ENCODE measurements at regions not wholly inside any gene's neighbourhood (a gene's known extent, or its start where the extent isn't known, plus 50 kb on each side); places are given as distances from the start of the nearest gene placed in this dataset.
"Not testable (repeated sequence)": the region's sequence is repeated elsewhere in the genome, so short reads cannot be mapped to it uniquely, and the experiment has no call there.

DNA sequence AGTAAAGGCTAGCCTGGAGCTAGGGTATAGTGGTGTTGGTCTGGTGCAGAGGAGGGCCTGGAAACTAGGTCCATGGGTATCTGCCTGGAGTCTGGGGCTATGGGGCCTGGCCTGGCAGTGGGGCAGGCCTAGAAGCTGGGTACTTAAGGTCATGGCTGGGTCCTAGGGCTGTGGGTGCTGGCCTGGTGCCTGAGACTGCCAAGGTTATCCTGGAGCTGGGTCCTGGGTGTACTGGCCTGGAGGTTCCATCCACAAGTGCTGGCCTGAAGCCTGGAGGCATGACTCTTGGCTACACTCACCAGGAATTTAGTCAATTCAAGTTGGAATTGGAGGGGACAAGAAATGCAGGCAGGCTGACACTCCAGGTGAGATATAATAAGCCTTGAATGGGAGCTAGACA is 108.4 kb upstream of the ZCCHC13 start:
- Mint-ChIP-seq H3K4me1 (no peaks in the 10 kb centered on the region), H3K9me3 (no peaks in the 10 kb centered on the region), H3K36me3 (ENCODE audit: low read depth) (peaks cover 29% of the 10 kb centered on the region), H3K4me3 (no peak overlapping the region), H3K27ac (peak overlapping the region; percentile 27), H3K27me3 (ENCODE audit: insufficient read depth) (no peaks in the 10 kb centered on the region)
- Histone ChIP-seq H3K9ac (ENCODE audit: extremely low read depth, low read length, poor library complexity, severe bottlenecking) (no peak overlapping the region), H3K9me3 (ENCODE audit: control insufficient read depth, low read length) (no peaks in the 10 kb centered on the region), H3K4me1 (ENCODE audit: control insufficient read depth, insufficient read depth, low read length) (no peaks in the 10 kb centered on the region), H3K27ac (ENCODE audit: low read depth, low read length) (no peak overlapping the region), H3K4me3 (ENCODE audit: low read length) (no peak overlapping the region), H3K27me3 (ENCODE audit: control insufficient read depth, insufficient read depth, low read length, poor library complexity, severe bottlenecking) (no peaks in the 10 kb centered on the region), H3K36me3 (ENCODE audit: control insufficient read depth, insufficient read depth, low read length) (no peaks in the 10 kb centered on the region)
- TF ChIP-seq CTCF (conservative IDR thresholded peaks at IDR 0.05) = no peak
- no peak for DNase-seq

DNA sequence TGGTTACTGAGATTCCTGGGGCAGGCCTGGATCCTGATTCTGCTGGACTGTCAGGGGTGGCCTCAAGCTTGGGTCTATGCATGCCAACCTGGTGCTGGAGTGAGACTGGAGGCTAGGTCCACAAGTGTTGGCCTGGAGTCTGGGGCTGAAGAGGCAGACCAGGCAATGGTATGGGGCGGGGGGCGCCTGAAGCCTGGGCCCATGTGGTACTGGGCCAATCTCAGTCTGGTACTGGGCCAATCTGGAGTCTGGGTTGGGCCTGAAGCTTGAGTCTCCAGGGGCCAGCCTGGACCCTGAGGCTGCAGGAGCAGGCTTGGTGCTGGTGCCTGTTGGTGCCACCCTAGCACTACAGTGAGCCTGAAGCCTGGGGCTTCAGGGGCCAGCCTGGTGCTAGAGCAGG is 108.9 kb upstream of the ZCCHC13 start:
- H3K9me3 ChIP-seq (ENCODE audit: control insufficient read depth, low read length) = no peaks in the 10 kb centered on the region
- H3K4me1 ChIP-seq (ENCODE audit: control insufficient read depth, insufficient read depth, low read length) = no peaks in the 10 kb centered on the region
- TF ChIP-seq CTCF (conservative IDR thresholded peaks at IDR 0.05) = no peak
- H3K4me3 Mint-ChIP-seq = no peak overlapping the region
- 100% methylated on average over 2 of the region's 2 CpGs; no CpG with 5 or more reads in 1 of the 2 experiments for WGBS, 2 experiments (ENCODE audit: insufficient coverage in 1 of 2, insufficient read length in 1 of 2)
- no peak overlapping the region for H3K27ac Mint-ChIP-seq
- no peak overlapping the region for H3K27ac ChIP-seq (ENCODE audit: low read depth, low read length)
- no peaks in the 10 kb centered on the region for H3K27me3 ChIP-seq (ENCODE audit: control insufficient read depth, insufficient read depth, low read length, poor library complexity, severe bottlenecking)
- no peak overlapping the region for H3K9ac ChIP-seq (ENCODE audit: extremely low read depth, low read length, poor library complexity, severe bottlenecking)
- DNase-seq = no peak
- H3K36me3 ChIP-seq (ENCODE audit: control insufficient read depth, insufficient read depth, low read length) = no peaks in the 10 kb centered on the region
- H3K4me3 ChIP-seq (ENCODE audit: low read length) = no peak overlapping the region
- H3K9me3 Mint-ChIP-seq = no peaks in the 10 kb centered on the region
- H3K27me3 Mint-ChIP-seq (ENCODE audit: insufficient read depth) = no peaks in the 10 kb centered on the region
- peaks cover 28% of the 10 kb centered on the region for H3K36me3 Mint-ChIP-seq (ENCODE audit: low read depth)
- no peaks in the 10 kb centered on the region for H3K4me1 Mint-ChIP-seq

DNA sequence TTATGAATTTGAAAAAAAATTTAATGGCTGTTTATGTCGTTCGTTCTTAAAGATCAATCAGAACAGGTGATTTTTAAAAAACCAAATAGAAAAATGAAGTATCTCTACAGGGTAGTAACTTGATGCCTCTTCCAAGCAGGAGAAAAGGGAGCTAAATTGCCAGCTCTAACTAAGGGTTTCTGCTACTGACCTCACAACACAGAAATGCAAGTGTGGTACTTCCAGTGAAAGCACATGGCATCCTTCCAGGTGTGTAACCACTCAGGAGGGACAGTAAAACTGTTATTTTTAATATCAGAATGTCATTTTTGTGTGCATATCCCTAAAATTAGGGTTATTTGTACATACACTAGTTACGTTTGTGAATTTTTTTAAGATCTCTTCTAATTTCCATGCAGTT is 116.8 kb upstream of the ZCCHC13 start:
- H3K9me3 ChIP-seq (ENCODE audit: control insufficient read depth, low read length) = no peaks in the 10 kb centered on the region
- H3K4me3 ChIP-seq (ENCODE audit: low read length) = no peak overlapping the region
- no peaks in the 10 kb centered on the region for H3K36me3 ChIP-seq (ENCODE audit: control insufficient read depth, insufficient read depth, low read length)
- H3K9me3 Mint-ChIP-seq = peaks cover 5% of the 10 kb centered on the region
- H3K36me3 Mint-ChIP-seq (ENCODE audit: low read depth) = peaks cover 6% of the 10 kb centered on the region
- no peak overlapping the region for H3K4me3 Mint-ChIP-seq
- no peaks in the 10 kb centered on the region for H3K4me1 ChIP-seq (ENCODE audit: control insufficient read depth, insufficient read depth, low read length)
- no peaks in the 10 kb centered on the region for H3K27me3 ChIP-seq (ENCODE audit: control insufficient read depth, insufficient read depth, low read length, poor library complexity, severe bottlenecking)
- H3K27ac Mint-ChIP-seq = no peak overlapping the region
- no peak overlapping the region for H3K27ac ChIP-seq (ENCODE audit: low read depth, low read length)
- 94% methylated on average over 2 of the region's 3 CpGs; no CpG with 5 or more reads in 1 of the 2 experiments for WGBS, 2 experiments (ENCODE audit: insufficient coverage in 1 of 2, insufficient read length in 1 of 2)
- H3K9ac ChIP-seq (ENCODE audit: extremely low read depth, low read length, poor library complexity, severe bottlenecking) = no peak overlapping the region
- no peaks in the 10 kb centered on the region for H3K4me1 Mint-ChIP-seq
- no peaks in the 10 kb centered on the region for H3K27me3 Mint-ChIP-seq (ENCODE audit: insufficient read depth)
- DNase-seq = no peak
- TF ChIP-seq CTCF (conservative IDR thresholded peaks at IDR 0.05) = no peak

GRCh38 chrX:74183047-74183446 is 120.9 kb upstream of the ZCCHC13 start:
- H3K27me3 ChIP-seq (ENCODE audit: control insufficient read depth, insufficient read depth, low read length, poor library complexity, severe bottlenecking); H3K36me3 ChIP-seq (ENCODE audit: control insufficient read depth, insufficient read depth, low read length); H3K4me3 ChIP-seq (ENCODE audit: low read length); H3K9ac ChIP-seq (ENCODE audit: extremely low read depth, low read length, poor library complexity, severe bottlenecking); H3K9me3 ChIP-seq (ENCODE audit: control insufficient read depth, low read length); H3K9me3 Mint-ChIP-seq; DNase-seq; H3K4me3 Mint-ChIP-seq; H3K4me1 ChIP-seq (ENCODE audit: control insufficient read depth, insufficient read depth, low read length); H3K27ac ChIP-seq (ENCODE audit: low read depth, low read length); H3K36me3 Mint-ChIP-seq (ENCODE audit: low read depth); H3K27me3 Mint-ChIP-seq (ENCODE audit: insufficient read depth); H3K27ac Mint-ChIP-seq: not testable (repeated sequence)
- H3K4me1 Mint-ChIP-seq = peaks cover 18% of the 10 kb centered on the region
- 95% methylated on average over 3 of the region's 4 CpGs; no CpG with 5 or more reads in 1 of the 2 experiments for WGBS, 2 experiments (ENCODE audit: insufficient coverage in 1 of 2, insufficient read length in 1 of 2)

- not testable (repeated sequence) for H3K27me3 ChIP-seq (ENCODE audit: control insufficient read depth, insufficient read depth, low read length, poor library complexity, severe bottlenecking); H3K9me3 ChIP-seq (ENCODE audit: control insufficient read depth, low read length); H3K4me1 ChIP-seq (ENCODE audit: control insufficient read depth, insufficient read depth, low read length); DNase-seq; H3K4me3 ChIP-seq (ENCODE audit: low read length); H3K36me3 Mint-ChIP-seq (ENCODE audit: low read depth); H3K9me3 Mint-ChIP-seq; H3K4me3 Mint-ChIP-seq; H3K27me3 Mint-ChIP-seq (ENCODE audit: insufficient read depth); H3K36me3 ChIP-seq (ENCODE audit: control insufficient read depth, insufficient read depth, low read length); H3K27ac ChIP-seq (ENCODE audit: low read depth, low read length); H3K27ac Mint-ChIP-seq; H3K9ac ChIP-seq (ENCODE audit: extremely low read depth, low read length, poor library complexity, severe bottlenecking)
- 86 to 98% methylated on average over 2 to 6 of the region's 6 CpGs for WGBS, 2 experiments (ENCODE audit: insufficient coverage in 1 of 2, insufficient read length in 1 of 2)
- H3K4me1 Mint-ChIP-seq = peaks cover 18% of the 10 kb centered on the region
These were observed 122.0 kb upstream of the ZCCHC13 start for GRCh38 chrX:74181976-74182375.
